Gastrocnemius medialis (tissue), 4 donors: ENCODE measurements at regions not wholly inside any gene's neighbourhood (a gene's known extent, or its start where the extent isn't known, plus 50 kb on each side); places are given as distances from the start of the nearest gene placed in this dataset.

Experiments
- ATAC-seq, 2 donors: fragments of 150-250 bp; one replicate each; pipeline ENCODE4 v1.9.1; 2016
- DNase-seq, 2 donors: peaks; one replicate each; pipeline ENCODE4 v3.0.0-alpha.2; 2019
- H3K27ac ChIP-seq, 4 donors: fragments of 200-600 bp; sonication (generic); 1 replicate in 1 of 4; 2 replicates in 3 of 4; pipeline ENCODE4 v1.5.1; 2016 to 2018; ENCODE audit warnings: mild to moderate bottlenecking in 2 of 4, moderate library complexity in 1 of 4
- H3K27me3 ChIP-seq, 3 donors: fragments of 200-600 bp; sonication (generic) in 2 of 3; 1 replicate in 1 of 3; 2 replicates in 2 of 3; pipeline versions ENCODE4 v1.5.1 to v1.6.0; 2016 to 2019; ENCODE audit warnings: mild to moderate bottlenecking in 1 of 3, moderate library complexity in 1 of 3
- H3K36me3 ChIP-seq, 2 donors: fragments of 200-600 bp; sonication (generic) in 1 of 2; one replicate each; pipeline ENCODE4 v1.5.1; 2017 to 2018
- H3K4me1 ChIP-seq, 2 donors: fragments of 200-600 bp; sonication (generic) in 1 of 2; one replicate each; pipeline ENCODE4 v1.5.1; 2016 to 2017; ENCODE audit warnings: mild to moderate bottlenecking in 2 of 2
- H3K4me3 ChIP-seq, 4 donors: fragments of 200-600 bp; sonication (generic) in 3 of 4; 1 replicate in 1 of 4; 2 replicates in 3 of 4; pipeline ENCODE4 v1.5.1; 2016 to 2019; ENCODE audit warnings: mild to moderate bottlenecking in 2 of 4
- H3K9me3 ChIP-seq, 3 donors: fragments of 200-600 bp; sonication (generic) in 2 of 3; 1 replicate in 1 of 3; 2 replicates in 2 of 3; pipeline ENCODE4 v1.5.1; 2016 to 2019
- CTCF ChIP-seq, 5 experiments: fragments of 450-650 bp in 3 of 5; fragments of 200-600 bp in 2 of 5; sonication (generic) in 2 of 5; IDR thresholded peaks in 4 of 5; conservative IDR thresholded peaks in 1 of 5; 1 replicate in 4 of 5; 2 replicates in 1 of 5; pipeline ENCODE4 v1.5.1; 2016 to 2019; ENCODE audit warnings: antibody characterized with exemption in 5 of 5, mild to moderate bottlenecking in 3 of 5, moderate library complexity in 3 of 5
- POLR2A ChIP-seq, 2 donors: fragments of 450-650 bp; IDR thresholded peaks; one replicate each; pipeline ENCODE4 v1.6.1; 2017; ENCODE audit warnings: antibody characterized with exemption in 2 of 2, mild to moderate bottlenecking in 2 of 2, moderate library complexity in 2 of 2
- in situ Hi-C, 4 donors: fragments of 200-750 bp; cut with MboI; loops; one replicate each; pipeline versions ENCODE4 v1.15.0 to v1.8.0; 2017; ENCODE audit warnings: low sequenced_read_pairs in 4 of 4
- intact Hi-C: fragments of 100-400 bp; cut with DNase I; formaldehyde crosslinking; loops from one replicate; pipeline ENCODE4 v1.15.1; 2023; ENCODE audit warnings: low total_unique reads

- DNase-seq = no peak
- Histone ChIP-seq H3K27ac (no peak overlapping the region), H3K4me3 (no peak overlapping the region), H3K9me3 (no peaks in the 10 kb centered on the region), H3K4me1 (no peaks in the 10 kb centered on the region), H3K36me3 (no peaks in the 10 kb centered on the region), H3K27me3 (no peaks in the 10 kb centered on the region)
- intact Hi-C loops (no loop called here), in situ Hi-C loops (loop anchor here in 1 of 4 donors (25.0 kb wide), 1 partner anchor 570 kb away; no protein-coding TSS in a partner anchor)
- TF ChIP-seq POLR2A (IDR thresholded peaks at IDR 0.05) = no peak
- no peak for TF ChIP-seq CTCF (IDR thresholded peaks at IDR 0.05 in 4 of 5, conservative IDR thresholded peaks at IDR 0.05 in 1 of 5)
- ATAC-seq = no peak
Measured at GRCh38 chr4:147017081-147017480, 71.4 kb upstream of the TTC29 start.

- intact Hi-C loops = no loop called here
- Histone ChIP-seq H3K4me1 (no peaks in the 10 kb centered on the region), H3K27ac (no peak overlapping the region), H3K9me3 (no peaks in the 10 kb centered on the region), H3K27me3 (no peaks in the 10 kb centered on the region), H3K36me3 (no peaks in the 10 kb centered on the region), H3K4me3 (no peak overlapping the region)
- ATAC-seq (peak in 1 of 2 donors; percentile 58), DNase-seq (peak; percentile 13 to 23)
- in situ Hi-C loops = loop anchor here in 1 of 4 donors (25.0 kb wide), 1 partner anchor 568 kb away; no protein-coding TSS in a partner anchor
- peak; percentile 20 to 58 (median 54) for TF ChIP-seq CTCF (IDR thresholded peaks at IDR 0.05 in 4 of 5, conservative IDR thresholded peaks at IDR 0.05 in 1 of 5)
- TF ChIP-seq POLR2A (IDR thresholded peaks at IDR 0.05) = no peak
Measured at GRCh38 chr4:147019091-147019490, 73.4 kb upstream of the TTC29 start.

- ATAC-seq (no peak), DNase-seq (no peak)
- Histone ChIP-seq H3K9me3 (no peaks in the 10 kb centered on the region), H3K4me1 (no peaks in the 10 kb centered on the region), H3K36me3 (no peaks in the 10 kb centered on the region), H3K27me3 (no peaks in the 10 kb centered on the region), H3K4me3 (no peak overlapping the region), H3K27ac (no peak overlapping the region)
- in situ Hi-C loops = loop anchor here in 2 of 4 donors (10.0 to 25.0 kb wide), 3 partner anchors 64 to 567 kb away; no protein-coding TSS in a partner anchor
- no peak for TF ChIP-seq CTCF (IDR thresholded peaks at IDR 0.05 in 4 of 5, conservative IDR thresholded peaks at IDR 0.05 in 1 of 5)
- no peak for TF ChIP-seq POLR2A (IDR thresholded peaks at IDR 0.05)
- intact Hi-C loops = no loop called here
Measured at GRCh38 chr4:147020456-147020855, 74.8 kb upstream of the TTC29 start.

- Histone ChIP-seq H3K27me3 (no peaks in the 10 kb centered on the region), H3K36me3 (no peaks in the 10 kb centered on the region), H3K4me1 (no peaks in the 10 kb centered on the region), H3K4me3 (no peak overlapping the region), H3K9me3 (no peaks in the 10 kb centered on the region), H3K27ac (no peak overlapping the region)
- in situ Hi-C loops (loop anchor here in 2 of 4 donors (10.0 kb wide), 2 partner anchors 60 to 70 kb away; no protein-coding TSS in a partner anchor), intact Hi-C loops (no loop called here)
- ATAC-seq (no peak), DNase-seq (no peak)
- TF ChIP-seq POLR2A (IDR thresholded peaks at IDR 0.05) (no peak), CTCF (IDR thresholded peaks at IDR 0.05 in 4 of 5, conservative IDR thresholded peaks at IDR 0.05 in 1 of 5) (no peak)
Measured at GRCh38 chr4:147025042-147025441, 79.4 kb upstream of the TTC29 start.

- in situ Hi-C loops = loop anchor here in 2 of 4 donors (10.0 kb wide), 2 partner anchors 56 to 66 kb away; no protein-coding TSS in a partner anchor
- ATAC-seq = no peak
- no peaks in the 10 kb centered on the region for H3K36me3 ChIP-seq
Measured at GRCh38 chr4:147029296-147029695, 83.6 kb upstream of the TTC29 start.

More at GRCh38 chr4:147029296-147029695, 83.6 kb upstream of the TTC29 start:
- H3K27me3 ChIP-seq = no peaks in the 10 kb centered on the region
- intact Hi-C loops = no loop called here
- H3K4me3 ChIP-seq = no peak overlapping the region
- H3K9me3 ChIP-seq = no peaks in the 10 kb centered on the region
- no peak for DNase-seq
- no peaks in the 10 kb centered on the region for H3K4me1 ChIP-seq
- no peak overlapping the region for H3K27ac ChIP-seq
- TF ChIP-seq CTCF (IDR thresholded peaks at IDR 0.05 in 4 of 5, conservative IDR thresholded peaks at IDR 0.05 in 1 of 5) (no peak), POLR2A (IDR thresholded peaks at IDR 0.05) (no peak)
